Spleen (tissue), 7 donors: ENCODE measurements at regions not wholly inside any gene's neighbourhood (a gene's known extent, or its start where the extent isn't known, plus 50 kb on each side); places are given as distances from the start of the nearest gene placed in this dataset.

Experiments
- POLR2A ChIP-seq, 3 donors: fragments of 450-650 bp; IDR thresholded peaks; one replicate each; pipeline ENCODE4 v1.5.1; 2017; ENCODE audit warnings: antibody characterized with exemption in 3 of 3, mild to moderate bottlenecking in 1 of 3
- POLR2AphosphoS5 ChIP-seq, 3 donors: sonication (generic); formaldehyde crosslinking; IDR thresholded peaks; one replicate each; pipeline ENCODE4 v1.5.1; 2017; ENCODE audit warnings: antibody characterized with exemption in 3 of 3
- TF ChIP-seq, protein P1 (sequence below), 11 experiments: fragments of 200-600 bp in 7 of 11; fragments of 450-650 bp in 4 of 11; sonication (generic) in 4 of 11; IDR thresholded peaks in 8 of 11; conservative IDR thresholded peaks in 3 of 11; 1 replicate in 7 of 11; 2 replicates in 4 of 11; pipeline versions ENCODE4 v1.4.0 to v1.8.0; 2016 to 2021; ENCODE audit warnings: antibody characterized with exemption in 11 of 11, inconsistent platforms in 4 of 11, mild to moderate bottlenecking in 1 of 11
- donor health status: DM: no; HTN: no; CAD: no; lungs with moderate emphysema.
- donor health status: DM: no; HTN: no; CAD: no.
- donor health status: DM: no; HTN: no; CAD: no.

DNA sequence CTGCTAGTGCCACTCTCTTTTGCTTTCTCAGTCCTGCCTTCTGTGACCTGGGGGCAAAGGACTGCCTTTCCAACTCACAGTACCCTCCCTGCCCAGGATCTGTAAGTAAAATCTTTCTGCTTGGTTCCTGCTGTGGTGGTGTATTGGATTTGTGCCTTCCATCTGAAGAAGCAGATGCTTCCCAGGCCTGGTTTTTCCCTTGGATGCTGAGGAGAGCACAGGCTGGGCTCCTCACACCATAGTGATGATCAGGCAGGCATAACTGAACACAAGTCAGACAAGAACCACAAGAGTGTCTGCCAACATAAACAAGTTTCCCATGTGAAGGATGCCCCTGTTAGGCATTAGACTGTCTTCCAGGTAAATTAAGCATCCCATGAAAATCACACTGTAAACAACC is 121.3 kb upstream of the NRXN1 start:
- TF ChIP-seq, protein P1, sequence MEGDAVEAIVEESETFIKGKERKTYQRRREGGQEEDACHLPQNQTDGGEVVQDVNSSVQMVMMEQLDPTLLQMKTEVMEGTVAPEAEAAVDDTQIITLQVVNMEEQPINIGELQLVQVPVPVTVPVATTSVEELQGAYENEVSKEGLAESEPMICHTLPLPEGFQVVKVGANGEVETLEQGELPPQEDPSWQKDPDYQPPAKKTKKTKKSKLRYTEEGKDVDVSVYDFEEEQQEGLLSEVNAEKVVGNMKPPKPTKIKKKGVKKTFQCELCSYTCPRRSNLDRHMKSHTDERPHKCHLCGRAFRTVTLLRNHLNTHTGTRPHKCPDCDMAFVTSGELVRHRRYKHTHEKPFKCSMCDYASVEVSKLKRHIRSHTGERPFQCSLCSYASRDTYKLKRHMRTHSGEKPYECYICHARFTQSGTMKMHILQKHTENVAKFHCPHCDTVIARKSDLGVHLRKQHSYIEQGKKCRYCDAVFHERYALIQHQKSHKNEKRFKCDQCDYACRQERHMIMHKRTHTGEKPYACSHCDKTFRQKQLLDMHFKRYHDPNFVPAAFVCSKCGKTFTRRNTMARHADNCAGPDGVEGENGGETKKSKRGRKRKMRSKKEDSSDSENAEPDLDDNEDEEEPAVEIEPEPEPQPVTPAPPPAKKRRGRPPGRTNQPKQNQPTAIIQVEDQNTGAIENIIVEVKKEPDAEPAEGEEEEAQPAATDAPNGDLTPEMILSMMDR (IDR thresholded peaks at IDR 0.05 in 8 of 11, conservative IDR thresholded peaks at IDR 0.05 in 3 of 11), result no peak
- TF ChIP-seq POLR2A (IDR thresholded peaks at IDR 0.05) (no peak), POLR2AphosphoS5 (IDR thresholded peaks at IDR 0.05) (no peak)
